Neural cell (in vitro differentiated cells): ENCODE measurements at regions not wholly inside any gene's neighbourhood (a gene's known extent, or its start where the extent isn't known, plus 50 kb on each side); places are given as distances from the start of the nearest gene placed in this dataset.

ENCODE experiments used
- H2AFZ ChIP-seq: fragments of 200-600, 300-800 bp; sonication (generic), shearing (Covaris generic); 2 replicates; pipeline ENCODE4 v1.6.0; 2014; ENCODE audit warnings: low read depth, mild to moderate bottlenecking, antibody characterized with exemption, low read length, moderate library complexity
- H3F3A ChIP-seq: fragments of 200-600 bp; shearing (Covaris generic); 2 replicates; pipeline ENCODE4 v1.6.1; 2016; ENCODE audit warnings: mild to moderate bottlenecking, moderate library complexity, mixed read lengths, antibody characterized with exemption, low read length; ENCODE audit not compliant: insufficient read depth, poor library complexity, severe bottlenecking
- H3K27ac ChIP-seq: fragments of 200-600, 300-800 bp; sonication (generic), shearing (Covaris generic); 2 replicates; pipeline ENCODE4 v1.5.1; 2014; ENCODE audit warnings: mild to moderate bottlenecking, low read length, moderate library complexity
- H3K27me3 ChIP-seq: fragments of 300-800, 200-600 bp; sonication (generic), shearing (Covaris generic); 2 replicates; pipeline ENCODE4 v1.6.0; 2014; ENCODE audit warnings: mild to moderate bottlenecking, low read depth, low read length, moderate library complexity; ENCODE audit not compliant: insufficient read depth
- H3K36me3 ChIP-seq: fragments of 300-800, 200-600 bp; sonication (generic), shearing (Covaris generic); 2 replicates; pipeline ENCODE4 v1.5.1; 2014; ENCODE audit warnings: mild to moderate bottlenecking, antibody characterized with exemption, low read length, moderate library complexity; ENCODE audit not compliant: insufficient read depth
- H3K4me2 ChIP-seq: fragments of 300-800, 200-600 bp; sonication (generic), shearing (Covaris generic); 2 replicates; pipeline ENCODE4 v1.6.0; 2014; ENCODE audit warnings: mild to moderate bottlenecking, low read length
- H3K4me3 ChIP-seq: fragments of 300-800, 200-600 bp; sonication (generic), shearing (Covaris generic); 2 replicates; pipeline ENCODE4 v1.5.1; 2014; ENCODE audit warnings: mild to moderate bottlenecking, low read length, moderate library complexity
- H3K79me2 ChIP-seq: fragments of 200-600 bp; shearing (Covaris generic); replicated peaks from 2 replicates; pipeline ENCODE4 v1.6.0; 2014; ENCODE audit warnings: mild to moderate bottlenecking, low read length, moderate library complexity; ENCODE audit not compliant: insufficient read depth
- H3K9ac ChIP-seq: fragments of 300-800, 200-600 bp; sonication (generic), shearing (Covaris generic); 2 replicates; pipeline ENCODE4 v1.6.1; 2016; ENCODE audit warnings: mild to moderate bottlenecking, low read length, mixed read lengths
- H3K9me2 ChIP-seq: fragments of 200-600 bp; shearing (Covaris generic); 2 replicates; pipeline ENCODE4 v1.6.1; 2016; ENCODE audit warnings: mild to moderate bottlenecking, low read length, mixed read lengths; ENCODE audit not compliant: insufficient read depth
- H3K9me3 ChIP-seq: fragments of 200-600, 300-800 bp; sonication (generic), shearing (Covaris generic); 2 replicates; pipeline ENCODE4 v1.6.1; 2016; ENCODE audit warnings: mild to moderate bottlenecking, mixed run types, low read length, moderate library complexity, mixed read lengths
- H4K20me1 ChIP-seq: fragments of 200-600 bp; shearing (Covaris generic); 2 replicates; pipeline ENCODE4 v1.6.1; 2016; ENCODE audit warnings: mild to moderate bottlenecking, mixed run types; ENCODE audit not compliant: insufficient read depth
- CTCF ChIP-seq: fragments of 450-650 bp; IDR thresholded peaks from 2 replicates; pipeline ENCODE4 v1.5.1; 2014; ENCODE audit warnings: antibody characterized with exemption, mild to moderate bottlenecking, moderate library complexity; ENCODE audit not compliant: poor library complexity, severe bottlenecking
- EP300 ChIP-seq: fragments of 450-650 bp; conservative IDR thresholded peaks from 2 replicates; pipeline ENCODE4 v1.6.1; 2014; ENCODE audit warnings: antibody characterized with exemption, mild to moderate bottlenecking, moderate library complexity; ENCODE audit not compliant: poor library complexity, severe bottlenecking
- EZH2 ChIP-seq: fragments of 200-600, 300-800 bp; shearing (Covaris generic), sonication (generic); IDR thresholded peaks from 2 replicates; pipeline ENCODE4 v1.6.1; 2014; ENCODE audit warnings: antibody characterized with exemption, low read length, borderline replicate concordance, mild to moderate bottlenecking; ENCODE audit not compliant: insufficient read depth, poor library complexity, severe bottlenecking
- MXI1 ChIP-seq: fragments of 450-650 bp; conservative IDR thresholded peaks from 2 replicates; pipeline ENCODE4 v1.6.1; 2014; ENCODE audit warnings: antibody characterized with exemption, mild to moderate bottlenecking; ENCODE audit not compliant: poor library complexity, severe bottlenecking
- POLR2AphosphoS5 ChIP-seq: IDR thresholded peaks from 2 replicates; pipeline ENCODE4 v1.6.1; 2012
- RAD21 ChIP-seq: fragments of 450-650 bp; conservative IDR thresholded peaks from 2 replicates; pipeline ENCODE4 v1.6.1; 2014; ENCODE audit warnings: antibody characterized with exemption, mild to moderate bottlenecking, moderate library complexity
- REST ChIP-seq: IDR thresholded peaks from 2 replicates; pipeline ENCODE4 v1.6.1; 2012; ENCODE audit warnings: borderline replicate concordance
- SMC3 ChIP-seq: fragments of 450-650 bp; conservative IDR thresholded peaks from 2 replicates; pipeline ENCODE4 v1.6.1; 2014; ENCODE audit warnings: antibody characterized with exemption, mild to moderate bottlenecking, moderate library complexity; ENCODE audit not compliant: poor library complexity
- TAF1 ChIP-seq: IDR thresholded peaks from 2 replicates; pipeline ENCODE4 v1.6.1; 2012; ENCODE audit warnings: low read depth

GRCh38 chr20:60254901-60255411 lies 296.7 kb downstream of the CDH26 start:
- H4K20me1 ChIP-seq, result no peaks in the 10 kb centered on the region
- no peaks in the 10 kb centered on the region for H3K79me2 ChIP-seq
- H3K4me2 ChIP-seq, result no peak overlapping the region
- no peak overlapping the region for H3K4me3 ChIP-seq
- H3K27ac ChIP-seq, result no peak overlapping the region
- H3F3A ChIP-seq, result no peaks in the 10 kb centered on the region
- no peaks in the 10 kb centered on the region for H3K9me2 ChIP-seq
- no peaks in the 10 kb centered on the region for H3K36me3 ChIP-seq
- H3K27me3 ChIP-seq, result no peaks in the 10 kb centered on the region
- H3K9ac ChIP-seq, result no peak overlapping the region
- H3K9me3 ChIP-seq, result no peaks in the 10 kb centered on the region
- H2AFZ ChIP-seq, result no peak overlapping the region
- no peak for TF ChIP-seq REST
- no peak for TF ChIP-seq EP300
- TF ChIP-seq POLR2AphosphoS5, result no peak
- no peak for TF ChIP-seq MXI1
- TF ChIP-seq SMC3, result no peak
- TF ChIP-seq RAD21, result no peak
- TF ChIP-seq TAF1, result no peak
- no peak for TF ChIP-seq CTCF
- no peak for TF ChIP-seq EZH2

- H4K20me1 ChIP-seq, result no peaks in the 10 kb centered on the region
- H3K4me2 ChIP-seq, result no peak overlapping the region
- no peaks in the 10 kb centered on the region for H3K36me3 ChIP-seq
- no peak overlapping the region for H3K27ac ChIP-seq
- no peak overlapping the region for H3K4me3 ChIP-seq
- TF ChIP-seq POLR2AphosphoS5, result no peak
- no peak for TF ChIP-seq REST
- no peak for TF ChIP-seq SMC3
- TF ChIP-seq MXI1, result no peak
- no peak for TF ChIP-seq TAF1
- no peak for TF ChIP-seq CTCF
- TF ChIP-seq EZH2, result no peak
- no peak for TF ChIP-seq RAD21
- TF ChIP-seq EP300, result no peak
- H3K9ac ChIP-seq, result no peak overlapping the region
- no peaks in the 10 kb centered on the region for H3F3A ChIP-seq
- H2AFZ ChIP-seq, result no peak overlapping the region
- no peaks in the 10 kb centered on the region for H3K79me2 ChIP-seq
- no peaks in the 10 kb centered on the region for H3K9me2 ChIP-seq
- H3K27me3 ChIP-seq, result no peaks in the 10 kb centered on the region
- no peaks in the 10 kb centered on the region for H3K9me3 ChIP-seq
Measured at GRCh38 chr20:60255415-60255814, 297.2 kb downstream of the CDH26 start.
